Posterior vena cava (tissue), 2 donors: ENCODE measurements at regions not wholly inside any gene's neighbourhood (a gene's known extent, or its start where the extent isn't known, plus 50 kb on each side); places are given as distances from the start of the nearest gene placed in this dataset.

Source experiments
- DNase-seq: peaks from one replicate; pipeline ENCODE4 v3.0.0-alpha.2; 2020; ENCODE audit warnings: low spot score
- intact Hi-C, 2 donors: fragments of 100-400 bp; cut with DNase I; formaldehyde crosslinking; loops; one replicate each; pipeline versions ENCODE4 v1.14.1 to v1.14.2; 2022 to 2023
- donor health status: DM: yes; HTN: yes; CAD: no.
- donor health status: DM: yes; HTN: yes; CAD: no.

DNA sequence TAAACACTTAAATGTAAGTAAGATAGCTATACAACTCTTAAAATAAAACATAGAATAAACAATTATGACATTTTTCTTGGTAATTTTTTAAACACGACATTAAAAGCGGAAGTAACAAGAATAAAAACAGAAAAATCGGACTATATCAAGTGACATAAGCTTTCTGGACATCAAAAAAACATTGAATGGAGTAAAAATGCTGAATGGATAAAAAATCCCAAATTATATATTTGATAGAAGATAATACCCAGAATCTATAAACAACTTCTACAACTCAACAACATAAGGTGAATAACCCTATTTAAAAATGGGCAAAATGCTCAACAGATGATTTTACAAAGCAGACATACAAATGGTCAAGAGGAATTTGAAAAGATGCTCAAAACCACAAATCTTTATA is 1866.5 kb downstream of the TP53TG3F start:
- no peak for DNase-seq
- intact Hi-C loops: no loop called here

DNA sequence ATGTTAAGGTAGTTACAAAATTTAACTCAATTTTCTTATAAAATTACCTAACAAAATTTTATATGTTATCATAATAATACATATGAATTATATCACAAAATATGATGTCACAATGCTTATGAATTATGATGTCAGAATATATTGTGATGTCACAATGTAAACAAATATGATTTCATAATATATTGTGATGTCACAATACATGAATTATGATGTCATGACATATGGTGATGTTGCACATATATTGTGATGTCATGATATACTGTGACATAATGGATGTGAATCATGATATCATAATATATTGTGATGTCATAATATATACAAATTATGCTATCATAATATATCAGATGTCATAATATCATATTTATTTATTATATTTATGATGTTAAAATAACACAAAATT is 1879.9 kb downstream of the TP53TG3F start:
- intact Hi-C loops: no loop called here
- no peak for DNase-seq

DNA sequence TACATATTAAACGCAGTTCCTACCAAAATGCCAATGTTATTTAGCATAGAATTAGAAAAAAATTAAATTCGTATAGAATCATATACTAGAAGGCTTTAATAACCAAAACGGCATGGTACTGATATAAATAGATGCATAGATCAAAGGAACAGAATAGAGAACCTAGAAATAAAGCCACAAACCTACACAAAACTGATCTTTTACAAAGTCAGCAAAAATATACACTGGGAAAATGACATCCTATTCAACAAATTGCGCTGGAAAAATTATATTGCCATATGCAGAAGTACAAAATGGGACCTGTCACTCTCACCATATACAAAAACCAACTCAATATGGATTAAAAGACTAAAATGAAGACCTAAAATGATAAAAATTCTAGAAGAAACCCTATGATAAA is 1882.6 kb downstream of the TP53TG3F start:
- no peak for DNase-seq
- intact Hi-C loops: no loop called here

DNA sequence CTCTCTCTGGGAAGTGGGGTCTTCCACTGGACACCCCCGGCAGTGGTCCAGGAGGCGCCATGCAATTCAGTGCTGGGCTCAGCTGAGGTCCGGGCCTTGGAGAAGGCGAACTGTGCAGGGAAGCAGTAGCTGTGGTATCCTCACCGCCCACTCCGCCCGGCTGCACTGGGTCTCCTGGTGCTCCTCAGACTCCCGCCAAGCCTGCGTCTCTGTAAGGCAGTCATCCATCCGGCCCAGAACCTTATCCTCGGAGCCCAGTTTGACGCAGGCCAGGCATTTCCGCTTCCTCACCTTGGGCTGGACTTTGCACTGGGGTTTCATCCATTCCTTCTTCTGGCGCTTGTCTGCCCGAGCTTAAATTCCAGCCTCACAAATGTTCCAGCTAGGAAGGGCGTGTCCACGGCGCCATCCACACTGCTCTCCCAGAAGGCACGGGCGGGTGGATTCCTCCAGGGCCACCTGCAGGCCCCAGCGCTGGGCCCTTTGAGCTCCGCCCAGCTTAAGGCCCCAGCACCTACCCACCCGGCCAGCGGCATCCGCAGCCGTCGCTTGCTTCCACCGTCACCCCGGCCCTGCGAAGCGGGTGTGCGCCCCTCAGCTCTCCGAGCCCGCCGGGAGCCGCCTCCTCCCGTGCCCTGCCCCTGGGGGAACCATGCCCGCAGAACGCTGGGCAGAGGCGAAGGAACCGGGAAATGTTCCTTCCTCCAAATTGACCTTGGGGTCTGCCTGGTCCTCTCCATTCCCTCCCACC is 1884.8 kb downstream of the TP53TG3F start:
- intact Hi-C loops: no loop called here
- no peak for DNase-seq

DNA sequence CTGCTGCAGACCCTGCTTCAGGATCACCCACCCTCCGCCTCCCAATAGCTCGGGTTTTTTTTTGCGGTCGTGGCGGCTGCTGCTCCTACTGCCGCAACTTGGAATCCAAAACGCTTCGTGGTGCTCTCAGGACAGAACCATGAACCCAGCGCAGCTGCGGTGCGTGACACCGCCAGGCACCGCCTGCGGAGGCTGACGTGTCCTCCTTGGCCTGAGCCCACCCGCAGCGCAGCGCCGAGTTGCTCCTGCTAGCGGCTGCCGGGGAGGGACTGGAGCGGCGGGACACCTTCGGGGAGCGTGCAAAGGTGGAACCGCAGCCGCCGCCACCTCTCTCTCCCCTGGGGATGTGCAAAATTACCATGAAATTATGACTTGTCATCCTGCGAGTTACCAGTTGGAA is 1893.0 kb downstream of the TP53TG3F start:
- intact Hi-C loops: no loop called here
- no peak for DNase-seq

DNA sequence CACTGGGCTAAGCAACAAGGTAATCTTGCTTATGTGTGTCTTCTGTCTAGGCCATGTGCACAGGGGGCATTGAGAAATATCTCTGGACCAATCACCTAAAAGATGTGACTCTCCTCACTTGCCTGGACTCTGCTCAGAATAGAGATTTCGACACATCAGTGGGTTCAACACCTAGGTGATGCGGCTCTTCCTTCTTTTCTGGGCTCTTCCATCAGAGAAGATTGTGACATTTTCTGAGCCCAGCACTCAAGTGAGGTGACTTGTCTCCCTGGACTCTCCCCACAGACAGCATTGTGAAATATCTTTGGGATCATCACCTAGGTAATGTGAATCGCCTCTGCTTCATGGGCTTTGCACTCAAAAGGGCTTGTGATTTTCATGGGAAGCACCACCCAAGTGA is 1904.1 kb downstream of the TP53TG3F start:
- DNase-seq: no peak
- intact Hi-C loops: no loop called here

DNA sequence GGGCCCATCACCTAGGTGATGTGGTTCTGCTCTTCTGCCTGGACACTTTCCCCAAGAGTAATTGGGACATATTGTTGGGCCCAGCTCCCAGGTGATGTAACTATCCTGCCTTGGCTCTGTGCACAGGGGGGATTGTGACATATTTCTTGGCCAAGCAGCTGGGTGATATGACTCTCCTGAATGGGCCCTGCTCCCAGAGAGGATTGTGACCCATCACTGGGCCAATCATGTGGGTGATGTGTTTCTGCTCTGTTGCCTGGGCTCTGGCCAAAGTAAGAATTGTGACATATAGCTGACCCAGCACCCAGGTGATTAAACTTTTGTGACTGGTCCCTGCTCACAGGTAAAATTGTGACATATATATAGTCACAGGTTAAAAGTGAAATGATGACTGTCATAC is 1904.9 kb downstream of the TP53TG3F start:
- intact Hi-C loops: no loop called here
- no peak for DNase-seq

DNA sequence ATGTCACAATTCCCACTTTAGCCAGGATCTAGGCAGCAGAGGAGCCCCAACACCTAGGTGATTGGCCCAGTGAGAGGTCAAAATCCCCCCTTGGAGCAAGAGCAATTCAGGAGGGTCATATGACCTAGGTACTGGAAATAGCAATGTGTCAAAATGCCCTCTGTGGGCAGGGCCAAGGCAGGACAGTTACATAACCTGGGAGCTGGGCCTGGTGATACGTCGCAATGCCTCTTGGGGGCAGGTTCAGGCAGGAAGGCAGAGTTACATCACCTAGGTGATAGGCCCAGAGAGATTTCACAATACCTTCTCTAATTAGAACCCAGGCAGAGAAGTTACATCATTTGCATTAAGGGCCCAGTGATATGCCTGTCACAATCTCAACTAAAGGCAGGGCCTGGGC is 1906.3 kb downstream of the TP53TG3F start:
- no peak for DNase-seq
- intact Hi-C loops: no loop called here

DNA sequence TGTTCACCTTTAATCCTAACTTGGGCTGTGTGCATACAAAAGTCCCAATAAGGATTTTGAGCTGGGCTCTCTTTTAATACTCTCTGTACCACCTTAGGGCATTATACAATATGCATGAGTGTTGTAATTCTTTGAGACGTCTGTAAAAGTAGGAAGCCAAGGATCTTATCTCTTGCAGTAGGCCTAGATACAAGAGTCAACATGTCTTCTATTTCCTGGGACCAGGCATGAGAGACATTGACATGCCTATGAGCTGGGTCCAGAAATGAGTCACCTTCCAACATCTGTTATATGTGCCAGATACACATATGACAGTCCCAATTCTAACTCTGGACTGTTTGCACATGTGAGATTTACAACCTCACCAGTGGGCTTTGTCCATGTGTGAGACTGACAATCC is 1911.2 kb downstream of the TP53TG3F start:
- intact Hi-C loops: no loop called here
- no peak for DNase-seq

DNA sequence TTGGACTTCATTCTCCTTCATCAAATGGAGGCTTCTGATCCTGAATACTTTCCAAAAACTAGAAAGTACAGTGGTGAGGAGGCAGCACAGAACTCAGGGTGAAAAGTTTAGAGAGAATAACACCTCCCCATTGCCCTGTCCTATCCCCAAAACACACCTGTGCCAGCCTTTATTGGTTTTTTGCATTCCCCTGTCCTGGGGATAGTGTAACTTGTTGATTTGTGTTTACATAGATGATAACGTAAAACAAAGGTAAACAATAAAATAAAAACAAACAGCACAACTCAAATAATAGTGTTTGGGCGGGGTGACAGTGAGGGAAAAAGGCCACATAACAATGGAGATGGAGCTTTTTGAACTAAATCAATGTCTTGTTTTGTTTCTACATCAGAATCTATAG is 1917.7 kb downstream of the TP53TG3F start:
- intact Hi-C loops: no loop called here
- DNase-seq: no peak

DNA sequence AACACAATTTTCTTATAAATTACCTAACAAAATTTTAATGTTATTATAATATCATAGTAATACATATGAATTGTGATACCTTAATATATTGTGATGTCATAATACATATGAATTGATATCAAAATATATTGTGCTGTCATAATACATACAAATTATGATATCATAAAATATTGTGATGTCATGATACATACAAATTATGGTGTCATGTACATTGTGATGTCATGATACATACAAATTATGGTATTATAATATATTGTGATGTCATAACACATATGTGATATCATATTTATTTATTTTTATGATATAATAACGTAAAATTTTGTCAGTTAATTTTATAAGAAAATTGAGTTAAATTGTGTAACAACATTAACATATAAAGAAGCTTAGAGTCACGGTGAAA is 1927.2 kb downstream of the TP53TG3F start:
- intact Hi-C loops: no loop called here
- no peak for DNase-seq

DNA sequence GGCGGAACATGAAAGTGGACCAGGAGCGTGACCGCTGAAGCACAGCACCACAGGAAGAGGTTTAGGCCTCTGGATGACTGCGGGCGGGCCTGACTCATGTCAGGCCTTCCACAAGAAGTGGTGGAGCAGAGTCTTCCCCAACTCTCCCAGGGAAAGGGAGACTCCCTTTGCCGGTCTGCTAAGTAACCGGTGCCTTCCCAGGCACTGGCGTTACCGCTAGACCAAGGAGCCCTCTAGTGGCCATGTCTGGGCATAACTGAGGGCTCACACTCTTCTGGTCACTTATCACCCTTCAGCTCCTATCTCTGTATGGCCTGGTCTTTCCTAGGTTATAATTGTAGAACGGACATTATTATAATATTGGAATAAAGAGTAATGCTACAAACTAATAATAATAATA is 1931.9 kb downstream of the TP53TG3F start:
- no peak for DNase-seq
- intact Hi-C loops: no loop called here

DNA sequence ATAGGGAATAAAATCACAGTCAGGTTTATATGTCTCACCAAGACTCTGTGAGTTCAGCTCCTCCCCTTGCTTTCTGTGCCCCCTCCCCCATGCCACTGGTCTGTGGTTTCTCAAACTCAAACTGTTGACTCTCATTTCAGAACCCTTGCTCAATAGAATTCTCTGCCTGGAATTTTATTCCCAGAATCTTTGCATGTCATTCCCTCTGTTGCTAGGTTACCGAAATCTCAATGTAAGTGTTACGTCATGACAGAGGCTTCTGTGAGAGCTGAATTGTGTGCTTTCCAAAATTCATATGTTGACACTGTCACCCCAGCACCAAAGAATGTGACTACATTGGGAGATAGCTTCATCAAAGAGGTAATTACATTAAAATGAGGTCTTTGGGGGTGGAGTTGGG is 1938.8 kb downstream of the TP53TG3F start:
- DNase-seq: no peak
- intact Hi-C loops: no loop called here

DNA sequence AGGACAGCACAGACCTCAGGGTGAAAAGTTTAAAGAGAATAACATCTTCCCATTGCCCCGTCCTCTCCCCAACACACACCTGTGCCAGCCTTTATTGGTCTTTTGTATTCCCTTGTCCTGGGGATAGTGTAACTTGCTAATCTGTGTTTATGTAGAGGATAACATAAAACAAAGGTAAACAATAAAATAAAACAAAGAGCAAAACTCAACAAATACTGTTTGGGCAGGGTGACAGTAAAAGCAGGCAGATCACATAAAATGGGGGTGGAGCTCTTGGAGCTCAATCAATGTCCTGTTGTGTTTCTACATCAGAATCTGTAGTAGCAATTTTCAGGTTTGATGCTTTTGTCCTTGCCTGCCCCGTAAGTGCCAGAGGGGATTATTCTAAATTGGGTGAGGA is 1939.7 kb downstream of the TP53TG3F start:
- DNase-seq: no peak
- intact Hi-C loops: no loop called here

DNA sequence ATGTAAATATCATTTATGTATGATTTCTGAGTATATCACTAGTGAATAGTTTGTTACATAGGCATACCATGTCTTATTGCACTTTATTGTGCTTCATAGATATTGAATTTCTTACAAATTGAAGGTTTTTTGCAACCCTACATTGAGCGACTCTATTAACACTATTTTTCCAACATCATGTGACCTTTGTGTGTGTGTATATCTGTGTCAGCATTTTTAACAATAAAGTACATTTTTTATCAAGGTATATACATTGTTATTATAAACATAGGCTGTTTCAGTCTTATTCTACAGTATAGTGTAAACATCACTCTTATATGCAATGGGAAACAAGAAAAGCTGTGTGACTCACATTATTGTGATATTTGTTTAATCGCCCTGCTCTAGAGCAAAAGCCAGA is 1944.9 kb downstream of the TP53TG3F start:
- no peak for DNase-seq
- intact Hi-C loops: no loop called here

DNA sequence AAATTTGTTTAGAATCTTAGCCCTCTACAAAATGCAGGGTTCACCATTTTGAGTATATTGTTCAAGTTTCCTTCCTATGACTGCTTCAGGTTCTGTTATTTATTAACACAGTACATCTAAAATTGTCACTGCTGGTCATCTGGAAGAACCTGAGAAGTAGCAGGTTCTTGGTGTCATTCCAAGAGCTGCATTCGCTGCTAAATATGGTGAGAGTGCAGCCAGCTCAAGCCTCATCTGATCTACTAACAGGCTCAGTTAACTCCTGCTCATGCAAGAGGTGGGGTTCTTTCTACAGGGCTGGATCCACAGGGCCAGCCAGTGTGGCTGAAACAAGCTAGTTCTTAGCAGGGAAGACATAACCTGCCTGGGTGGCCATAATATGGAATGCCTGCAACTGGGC is 1946.1 kb downstream of the TP53TG3F start:
- intact Hi-C loops: no loop called here
- DNase-seq: no peak

DNA sequence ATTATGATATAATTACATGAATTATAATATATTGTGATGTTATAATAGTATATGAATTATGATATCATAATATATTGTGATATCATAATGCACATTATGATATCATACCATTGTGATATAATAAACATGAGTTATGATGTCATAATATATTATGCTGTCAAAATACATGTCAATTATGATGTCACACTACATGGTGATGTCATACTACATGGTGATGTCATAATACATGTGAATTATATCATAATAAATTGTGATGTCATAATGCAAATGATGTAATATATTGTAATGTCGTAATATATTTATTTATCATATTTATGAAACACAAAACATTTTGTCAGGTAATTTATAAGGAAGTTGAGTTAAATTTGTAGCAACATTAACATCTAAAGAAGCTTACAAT is 1950.1 kb downstream of the TP53TG3F start:
- intact Hi-C loops: no loop called here

DNA sequence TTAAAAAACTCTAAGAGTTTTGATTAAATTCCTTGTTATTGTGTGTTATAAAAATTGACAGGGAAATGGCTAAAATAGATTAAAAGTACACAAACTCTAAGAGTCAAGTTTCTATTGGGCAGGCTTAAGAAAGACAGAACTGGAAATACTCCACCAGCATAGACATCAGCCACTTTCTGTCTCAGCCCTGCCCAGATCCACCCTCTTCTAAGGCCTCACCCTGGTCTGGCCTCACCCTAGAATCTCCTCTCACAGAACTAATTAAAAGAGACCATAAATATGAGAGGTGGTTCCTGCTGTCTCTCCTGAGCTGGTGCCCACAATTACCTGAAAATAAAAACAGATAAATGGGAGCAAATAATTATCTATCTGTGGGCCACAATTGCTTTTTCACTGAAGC is 1951.0 kb downstream of the TP53TG3F start:
- no peak for DNase-seq
- intact Hi-C loops: no loop called here

More for the DNA sequence above, 1950.1 kb downstream of the TP53TG3F start:
- no peak for DNase-seq

DNA sequence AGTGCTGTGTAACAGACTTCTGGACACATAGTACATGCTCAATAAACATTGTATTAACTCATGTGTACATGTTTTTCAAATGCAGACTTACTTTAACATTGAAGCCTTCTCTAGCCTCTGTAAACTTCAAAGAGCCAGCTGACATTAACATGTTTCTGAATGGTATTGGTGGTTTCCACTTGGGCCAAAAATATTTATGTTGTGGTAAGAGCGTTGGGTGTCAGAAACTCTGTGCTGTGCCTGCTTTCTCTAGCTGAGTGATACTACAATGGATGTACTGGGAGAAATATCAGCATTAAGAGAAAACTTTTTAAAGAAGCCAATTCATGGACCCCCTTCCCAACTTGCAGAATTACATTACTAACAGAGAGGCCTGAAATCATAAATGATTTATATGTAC is 1951.7 kb downstream of the TP53TG3F start:
- DNase-seq: no peak
- intact Hi-C loops: no loop called here

DNA sequence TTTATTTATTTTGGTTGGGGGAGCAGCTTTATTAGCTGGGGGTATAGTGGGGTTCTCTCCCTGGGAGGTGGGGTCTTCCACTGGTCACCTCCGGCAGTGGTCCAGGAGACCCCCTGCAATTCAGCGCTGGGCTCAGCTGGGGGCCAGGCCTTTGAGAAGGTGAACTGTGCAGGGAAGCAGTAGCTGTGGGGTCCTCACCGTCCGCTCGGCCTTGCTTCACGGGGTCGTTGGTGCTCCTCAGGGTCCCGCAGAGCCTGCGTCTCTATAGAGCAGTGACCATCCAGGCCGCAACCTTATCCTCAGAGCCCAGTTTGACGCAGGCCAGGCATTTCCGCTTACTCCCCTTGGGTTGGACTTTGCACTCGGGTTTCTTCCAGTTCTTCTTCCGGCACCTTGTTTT is 1954.7 kb downstream of the TP53TG3F start:
- no peak for DNase-seq
- intact Hi-C loops: no loop called here

DNA sequence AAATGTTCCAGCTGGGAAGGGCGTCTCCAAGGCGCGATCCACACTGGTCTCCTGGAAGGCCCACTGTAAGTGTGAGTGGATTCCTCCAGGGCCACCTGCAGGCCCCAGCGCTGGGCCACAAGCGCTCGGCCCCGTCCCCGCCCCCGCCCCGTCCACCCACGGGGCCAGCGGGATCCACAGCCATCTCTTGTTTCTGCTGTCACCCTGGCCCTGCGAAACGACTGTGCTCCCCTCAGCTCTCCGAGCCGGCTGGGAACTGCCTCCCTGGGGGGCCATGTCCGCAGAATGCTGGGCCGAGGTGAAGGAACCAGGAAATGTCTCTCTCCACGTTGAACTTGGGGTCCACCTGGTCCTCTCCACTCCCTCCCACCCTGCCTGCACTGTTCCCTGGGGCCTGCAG is 1955.2 kb downstream of the TP53TG3F start:
- intact Hi-C loops: no loop called here
- no peak for DNase-seq

DNA sequence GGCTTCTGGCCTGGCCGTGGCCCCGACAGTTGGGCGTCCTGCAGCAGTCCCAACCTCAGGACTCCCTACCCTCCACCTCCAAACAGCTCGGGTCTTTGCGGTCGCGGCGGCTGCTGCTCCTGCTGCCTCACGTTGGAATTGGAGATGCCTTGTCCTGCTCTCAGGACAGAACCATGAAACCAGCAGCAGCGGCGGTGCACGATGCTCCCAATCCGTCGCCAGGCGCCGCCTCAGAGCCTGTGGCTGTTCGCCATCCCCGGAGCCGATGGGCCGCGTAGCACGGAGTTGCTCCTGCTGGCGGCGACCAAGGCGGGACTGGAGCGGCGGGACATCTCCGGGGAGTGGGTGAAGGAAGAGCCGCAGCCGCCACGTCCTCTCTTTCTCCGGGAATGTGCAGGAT is 1965.9 kb downstream of the TP53TG3F start:
- no peak for DNase-seq
- intact Hi-C loops: no loop called here
